HCT116 (cell line): ENCODE measurements at regions not wholly inside any gene's neighbourhood (a gene's known extent, or its start where the extent isn't known, plus 50 kb on each side); places are given as distances from the start of the nearest gene placed in this dataset.

Source experiments
- CBX3 ChIP-seq: IDR thresholded peaks from 2 replicates; pipeline ENCODE4 v1.6.1; 2012; ENCODE audit warnings: low read depth
- CTCF ChIP-seq, 3 experiments: fragments of 200-600 bp in 1 of 3; sonication (generic) in 1 of 3; IDR thresholded peaks in 2 of 3; conservative IDR thresholded peaks in 1 of 3; 2 replicates each; pipeline ENCODE4 v1.5.1; 2012 to 2017; ENCODE audit warnings: low read depth in 2 of 3, low read length in 2 of 3, antibody characterized with exemption in 1 of 3, borderline replicate concordance in 1 of 3, control low read depth in 1 of 3, mild to moderate bottlenecking in 1 of 3, mixed read lengths in 1 of 3, mixed run types in 1 of 3, moderate library complexity in 1 of 3; ENCODE audit not compliant: insufficient read depth in 1 of 3
- EGR1 ChIP-seq: IDR thresholded peaks from 2 replicates; pipeline ENCODE4 v1.6.1; 2012; ENCODE audit warnings: low read depth
- EZH2 ChIP-seq: fragments of 200-600 bp; sonication (generic); IDR thresholded peaks from 2 replicates; pipeline ENCODE4 v1.6.1; 2017; ENCODE audit warnings: antibody characterized with exemption, mixed run types
- EZH2phosphoT487 ChIP-seq: fragments of 200-600 bp; IDR thresholded peaks from 2 replicates; pipeline ENCODE4 v1.6.1; 2018; ENCODE audit warnings: antibody characterized with exemption, borderline replicate concordance
- FOSL1 ChIP-seq: IDR thresholded peaks from 2 replicates; pipeline ENCODE4 v1.6.1; 2012; ENCODE audit warnings: low read depth
- JUND ChIP-seq: IDR thresholded peaks from 2 replicates; pipeline ENCODE4 v1.6.1; 2012
- POLR2A ChIP-seq: IDR thresholded peaks from 2 replicates; pipeline ENCODE4 v1.7.0; 2011; ENCODE audit warnings: borderline replicate concordance; ENCODE audit not compliant: insufficient read depth, insufficient read length; ENCODE audit errors: extremely low read depth
- POLR2AphosphoS5 ChIP-seq: IDR thresholded peaks from 2 replicates; pipeline ENCODE4 v1.6.1; 2011; ENCODE audit warnings: mild to moderate bottlenecking, low read depth, low read length, moderate library complexity
- RAD21 ChIP-seq: IDR thresholded peaks from 2 replicates; pipeline ENCODE4 v1.6.1; 2012; ENCODE audit warnings: low read depth, mild to moderate bottlenecking
- TCF7L2 ChIP-seq: IDR thresholded peaks from 2 replicates; pipeline ENCODE4 v1.7.0; 2011; ENCODE audit warnings: borderline replicate concordance, inconsistent platforms; ENCODE audit not compliant: insufficient read depth, insufficient read length; ENCODE audit errors: extremely low read depth
- YY1 ChIP-seq: IDR thresholded peaks from 2 replicates; pipeline ENCODE4 v1.6.1; 2011; ENCODE audit warnings: low read length, low read depth, moderate library complexity, mild to moderate bottlenecking; ENCODE audit not compliant: insufficient replicate concordance; ENCODE audit errors: extremely low read depth
- ZNF274 ChIP-seq: fragments of 200-500 bp; sonication (Bioruptor generic); IDR thresholded peaks from 2 replicates; pipeline ENCODE4 v1.6.1; 2014; ENCODE audit warnings: mild to moderate bottlenecking, low read depth, low read length, inconsistent platforms
- TF ChIP-seq, protein P1 (sequence below): IDR thresholded peaks from 2 replicates; pipeline ENCODE4 v1.6.1; 2012; ENCODE audit warnings: low read depth

GRCh38 chr19:31772915-31773314, 423.7 kb upstream of the TSHZ3 start:
- TF ChIP-seq POLR2AphosphoS5 (no peak), CBX3 (no peak), CTCF (IDR thresholded peaks at IDR 0.05 in 2 of 3, conservative IDR thresholded peaks at IDR 0.05 in 1 of 3; ENCODE audit: borderline replicate concordance in 1 of 3, insufficient read depth in 1 of 3, low read depth in 2 of 3, low read length in 2 of 3) (no peak), YY1 (no peak), JUND (no peak), RAD21 (no peak), POLR2A (no peak), TCF7L2 (no peak), ZNF274 (no peak), EZH2phosphoT487 (no peak), FOSL1 (no peak), EZH2 (no peak), EGR1 (no peak)
- TF ChIP-seq, protein P1, sequence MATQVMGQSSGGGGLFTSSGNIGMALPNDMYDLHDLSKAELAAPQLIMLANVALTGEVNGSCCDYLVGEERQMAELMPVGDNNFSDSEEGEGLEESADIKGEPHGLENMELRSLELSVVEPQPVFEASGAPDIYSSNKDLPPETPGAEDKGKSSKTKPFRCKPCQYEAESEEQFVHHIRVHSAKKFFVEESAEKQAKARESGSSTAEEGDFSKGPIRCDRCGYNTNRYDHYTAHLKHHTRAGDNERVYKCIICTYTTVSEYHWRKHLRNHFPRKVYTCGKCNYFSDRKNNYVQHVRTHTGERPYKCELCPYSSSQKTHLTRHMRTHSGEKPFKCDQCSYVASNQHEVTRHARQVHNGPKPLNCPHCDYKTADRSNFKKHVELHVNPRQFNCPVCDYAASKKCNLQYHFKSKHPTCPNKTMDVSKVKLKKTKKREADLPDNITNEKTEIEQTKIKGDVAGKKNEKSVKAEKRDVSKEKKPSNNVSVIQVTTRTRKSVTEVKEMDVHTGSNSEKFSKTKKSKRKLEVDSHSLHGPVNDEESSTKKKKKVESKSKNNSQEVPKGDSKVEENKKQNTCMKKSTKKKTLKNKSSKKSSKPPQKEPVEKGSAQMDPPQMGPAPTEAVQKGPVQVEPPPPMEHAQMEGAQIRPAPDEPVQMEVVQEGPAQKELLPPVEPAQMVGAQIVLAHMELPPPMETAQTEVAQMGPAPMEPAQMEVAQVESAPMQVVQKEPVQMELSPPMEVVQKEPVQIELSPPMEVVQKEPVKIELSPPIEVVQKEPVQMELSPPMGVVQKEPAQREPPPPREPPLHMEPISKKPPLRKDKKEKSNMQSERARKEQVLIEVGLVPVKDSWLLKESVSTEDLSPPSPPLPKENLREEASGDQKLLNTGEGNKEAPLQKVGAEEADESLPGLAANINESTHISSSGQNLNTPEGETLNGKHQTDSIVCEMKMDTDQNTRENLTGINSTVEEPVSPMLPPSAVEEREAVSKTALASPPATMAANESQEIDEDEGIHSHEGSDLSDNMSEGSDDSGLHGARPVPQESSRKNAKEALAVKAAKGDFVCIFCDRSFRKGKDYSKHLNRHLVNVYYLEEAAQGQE, result no peak
